ENCODE measurements at regions not wholly inside any gene's neighbourhood (a gene's known extent, or its start where the extent isn't known, plus 50 kb on each side); places are given as distances from the start of the nearest gene placed in this dataset.

- DNase-seq (ENCODE audit: extremely low read depth, low read depth): no peak
- TF ChIP-seq CTCF (IDR thresholded peaks at IDR 0.05; ENCODE audit: low read depth, low read length, missing control alignments): no peak
- no peak overlapping the region for H3K4me3 ChIP-seq (replicated peaks; ENCODE audit: low read depth, low read length)
These were observed 291.1 kb upstream of the IRX3 start for GRCh38 chr16:54577651-54578128.

- no peak overlapping the region for H3K4me3 ChIP-seq (replicated peaks; ENCODE audit: low read depth, low read length)
- no peak for TF ChIP-seq CTCF (IDR thresholded peaks at IDR 0.05; ENCODE audit: low read depth, low read length, missing control alignments)
- no peak for DNase-seq (ENCODE audit: extremely low read depth, low read depth)
These were observed 290.2 kb upstream of the IRX3 start for GRCh38 chr16:54576785-54577184.

GRCh38 chr16:54568906-54569807 lies 282.6 kb upstream of the IRX3 start:
- no peak for DNase-seq (ENCODE audit: extremely low read depth, low read depth)
- TF ChIP-seq CTCF (IDR thresholded peaks at IDR 0.05; ENCODE audit: low read depth, low read length, missing control alignments): no peak
- H3K4me3 ChIP-seq (replicated peaks; ENCODE audit: low read depth, low read length): no peak overlapping the region

- TF ChIP-seq CTCF (IDR thresholded peaks at IDR 0.05; ENCODE audit: low read depth, low read length, missing control alignments): no peak
- no peak for DNase-seq (ENCODE audit: extremely low read depth, low read depth)
- no peak overlapping the region for H3K4me3 ChIP-seq (replicated peaks; ENCODE audit: low read depth, low read length)
These were observed 278.3 kb upstream of the IRX3 start for GRCh38 chr16:54564841-54565240.

GRCh38 chr16:54554581-54554980 lies 268.0 kb upstream of the IRX3 start:
- DNase-seq (ENCODE audit: extremely low read depth, low read depth): no peak
- no peak overlapping the region for H3K4me3 ChIP-seq (replicated peaks; ENCODE audit: low read depth, low read length)
- TF ChIP-seq CTCF (IDR thresholded peaks at IDR 0.05; ENCODE audit: low read depth, low read length, missing control alignments): no peak

- no peak overlapping the region for H3K4me3 ChIP-seq (replicated peaks; ENCODE audit: low read depth, low read length)
- DNase-seq (ENCODE audit: extremely low read depth, low read depth): no peak
- TF ChIP-seq CTCF (IDR thresholded peaks at IDR 0.05; ENCODE audit: low read depth, low read length, missing control alignments): no peak
These were observed 261.7 kb upstream of the IRX3 start for GRCh38 chr16:54548281-54548680.

Data from HFF-Myc (cell line).